ENCODE measurements at regions not wholly inside any gene's neighbourhood (a gene's known extent, or its start where the extent isn't known, plus 50 kb on each side); places are given as distances from the start of the nearest gene placed in this dataset.
A peak's percentile ranks its signal among the peaks of the same experiment; 100 is the strongest.

GRCh38 chr14:38089123-38089522, 118.6 kb upstream of the SSTR1 start:
- intact Hi-C loops (cut with micrococcal nuclease) (no loop called here), dilution Hi-C loops (cut with MboI; ENCODE audit: extremely low pct_ligation_motif_present, low sequenced_read_pairs) (no loop called here)
- Histone ChIP-seq H3K9me1 (replicated peaks; ENCODE audit: control insufficient read depth, extremely low read depth, insufficient read depth, low read length) (no peaks in the 10 kb centered on the region), H3K27me3 (ENCODE audit: control insufficient read depth in 2 of 2, insufficient read depth in 2 of 2, low read length in 2 of 2) (no peaks in the 10 kb centered on the region), H3K9ac (replicated peaks; ENCODE audit: extremely low read depth, insufficient read depth, low read length) (peak overlapping the region; percentile 47), H3K27ac (ENCODE audit: insufficient read depth, low read depth, low read length) (no peak overlapping the region), H2AFZ (ENCODE audit: low read depth, low read length) (peak overlapping the region; percentile 57), H3K4me3 (replicated peaks in 1 of 3; ENCODE audit: insufficient read depth in 1 of 3, low read depth in 1 of 3, low read length in 3 of 3) (peak overlapping the region in 2 of 3 experiments; percentile 39 to 65), H3K79me2 (ENCODE audit: control insufficient read depth, insufficient read depth, low read length) (no peaks in the 10 kb centered on the region), H3K9me3 (replicated peaks; ENCODE audit: control insufficient read depth, insufficient read depth, low read length) (no peaks in the 10 kb centered on the region), H4K20me1 (replicated peaks; ENCODE audit: control insufficient read depth, extremely low read depth, insufficient read depth, low read length) (no peaks in the 10 kb centered on the region), H3K36me3 (ENCODE audit: control insufficient read depth in 2 of 2, extremely low read depth in 1 of 2, insufficient read depth in 2 of 2, low read length in 2 of 2) (no peaks in the 10 kb centered on the region), H3K4me1 (ENCODE audit: control insufficient read depth, extremely low read depth, insufficient read depth, low read length) (no peaks in the 10 kb centered on the region), H3K4me2 (ENCODE audit: insufficient read depth, low read length) (peak overlapping the region; percentile 84)
- no TSS peak for BruUV-seq (replicated peaks)
- POLR2A ChIA-PET: no interaction called here
- FAIRE-seq (no peak), DNase-seq (ENCODE audit: low read depth, low spot score) (no peak)
- TF ChIP-seq GATA2 (IDR thresholded peaks at IDR 0.05; ENCODE audit: insufficient read depth, insufficient read length, low read depth, low read length) (no peak), CTCF (IDR thresholded peaks at IDR 0.05; ENCODE audit: extremely low read depth in 1 of 2, insufficient read depth in 1 of 2, low read depth in 1 of 2, low read length in 2 of 2) (no peak), POLR2AphosphoS5 (IDR thresholded peaks at IDR 0.05; ENCODE audit: insufficient read depth, low read depth, low read length) (no peak), POLR2A (IDR thresholded peaks at IDR 0.05; ENCODE audit: low read depth, low read length) (no peak), EZH2 (IDR thresholded peaks at IDR 0.05; ENCODE audit: borderline replicate concordance, low read depth, low read length, severe bottlenecking) (no peak), MYC (IDR thresholded peaks at IDR 0.05; ENCODE audit: low read depth, low read length) (no peak)
- CTCF ChIA-PET: interaction anchor here (1.6 kb wide), 1 partner anchor 69 kb away, joined by 3 read pairs; no protein-coding TSS in a partner anchor

- Histone ChIP-seq H3K4me2 (ENCODE audit: insufficient read depth, low read length) (no peak overlapping the region), H3K9me1 (replicated peaks; ENCODE audit: control insufficient read depth, extremely low read depth, insufficient read depth, low read length) (no peaks in the 10 kb centered on the region), H3K27ac (ENCODE audit: insufficient read depth, low read depth, low read length) (no peak overlapping the region), H3K36me3 (ENCODE audit: control insufficient read depth in 2 of 2, extremely low read depth in 1 of 2, insufficient read depth in 2 of 2, low read length in 2 of 2) (no peaks in the 10 kb centered on the region), H3K79me2 (ENCODE audit: control insufficient read depth, insufficient read depth, low read length) (no peaks in the 10 kb centered on the region), H4K20me1 (replicated peaks; ENCODE audit: control insufficient read depth, extremely low read depth, insufficient read depth, low read length) (no peaks in the 10 kb centered on the region), H3K4me3 (replicated peaks in 1 of 3; ENCODE audit: insufficient read depth in 1 of 3, low read depth in 1 of 3, low read length in 3 of 3) (no peak overlapping the region), H3K9me3 (replicated peaks; ENCODE audit: control insufficient read depth, insufficient read depth, low read length) (no peaks in the 10 kb centered on the region), H3K27me3 (ENCODE audit: control insufficient read depth in 2 of 2, insufficient read depth in 2 of 2, low read length in 2 of 2) (no peaks in the 10 kb centered on the region), H3K4me1 (ENCODE audit: control insufficient read depth, extremely low read depth, insufficient read depth, low read length) (no peaks in the 10 kb centered on the region), H2AFZ (ENCODE audit: low read depth, low read length) (no peak overlapping the region), H3K9ac (replicated peaks; ENCODE audit: extremely low read depth, insufficient read depth, low read length) (no peak overlapping the region)
- intact Hi-C loops (cut with micrococcal nuclease): no loop called here
- no TSS peak for BruUV-seq (replicated peaks)
- FAIRE-seq (no peak), DNase-seq (ENCODE audit: low read depth, low spot score) (no peak)
- dilution Hi-C loops (cut with MboI; ENCODE audit: extremely low pct_ligation_motif_present, low sequenced_read_pairs): no loop called here
- no peak for TF ChIP-seq EZH2 (IDR thresholded peaks at IDR 0.05; ENCODE audit: borderline replicate concordance, low read depth, low read length, severe bottlenecking)
- TF ChIP-seq JUN (IDR thresholded peaks at IDR 0.05; ENCODE audit: borderline replicate concordance, insufficient read depth, insufficient read length, low read depth): no peak
- TF ChIP-seq CTCF (IDR thresholded peaks at IDR 0.05; ENCODE audit: extremely low read depth in 1 of 2, insufficient read depth in 1 of 2, low read depth in 1 of 2, low read length in 2 of 2): no peak
- no peak for TF ChIP-seq POLR2AphosphoS5 (IDR thresholded peaks at IDR 0.05; ENCODE audit: insufficient read depth, low read depth, low read length)
- no peak for TF ChIP-seq POLR2A (IDR thresholded peaks at IDR 0.05; ENCODE audit: low read depth, low read length)
- no peak for TF ChIP-seq FOS (IDR thresholded peaks at IDR 0.05; ENCODE audit: borderline replicate concordance, insufficient read depth, low read length)
- TF ChIP-seq MAX (IDR thresholded peaks at IDR 0.05; ENCODE audit: insufficient read depth, insufficient read length): no peak
- CTCF ChIA-PET: no interaction called here
- POLR2A ChIA-PET: no interaction called here
Observed at GRCh38 chr14:38090506-38090905, 117.2 kb upstream of the SSTR1 start.
